ENCODE measurements at regions not wholly inside any gene's neighbourhood (a gene's known extent, or its start where the extent isn't known, plus 50 kb on each side); places are given as distances from the start of the nearest gene placed in this dataset.

- Histone ChIP-seq H3K27me3 (no peaks in the 10 kb centered on the region), H3K4me3 (no peak overlapping the region), H3K27ac (no peak overlapping the region), H3K9me3 (no peaks in the 10 kb centered on the region), H3K36me3 (no peaks in the 10 kb centered on the region), H3K4me1 (no peaks in the 10 kb centered on the region)
- DNase-seq (no peak), ATAC-seq (no peak)
- intact Hi-C loops (cut with DNase I): no loop called here
- no peak for TF ChIP-seq CTCF (IDR thresholded peaks at IDR 0.05)
- TF ChIP-seq POLR2A (IDR thresholded peaks at IDR 0.05): no peak
- 33% methylated on average over 1 of the region's 1 CpG for WGBS (ENCODE audit: insufficient coverage, low coverage, low lambda C conversion rate, missing lambda C conversion rate)
These were observed 55.3 kb upstream of the NOL4 start for GRCh38 chr18:34280000-34280399.

- Histone ChIP-seq H3K27ac (no peak overlapping the region), H3K9me3 (no peaks in the 10 kb centered on the region), H3K36me3 (no peaks in the 10 kb centered on the region), H3K4me1 (no peaks in the 10 kb centered on the region), H3K27me3 (no peaks in the 10 kb centered on the region), H3K4me3 (no peak overlapping the region)
- WGBS (ENCODE audit: insufficient coverage, low coverage, low lambda C conversion rate, missing lambda C conversion rate): 64% methylated on average over 2 of the region's 4 CpGs
- DNase-seq (no peak), ATAC-seq (no peak)
- no peak for TF ChIP-seq POLR2A (IDR thresholded peaks at IDR 0.05)
- no peak for TF ChIP-seq CTCF (IDR thresholded peaks at IDR 0.05)
- intact Hi-C loops (cut with DNase I): no loop called here
These were observed 55.9 kb upstream of the NOL4 start for GRCh38 chr18:34280653-34281052.

- Histone ChIP-seq H3K9me3 (no peaks in the 10 kb centered on the region), H3K4me3 (no peak overlapping the region), H3K36me3 (no peaks in the 10 kb centered on the region), H3K27ac (no peak overlapping the region), H3K4me1 (no peaks in the 10 kb centered on the region), H3K27me3 (no peaks in the 10 kb centered on the region)
- 29% methylated on average over 2 of the region's 2 CpGs for WGBS (ENCODE audit: insufficient coverage, low coverage, low lambda C conversion rate, missing lambda C conversion rate)
- TF ChIP-seq POLR2A (IDR thresholded peaks at IDR 0.05) (no peak), CTCF (IDR thresholded peaks at IDR 0.05) (no peak)
- ATAC-seq (no peak), DNase-seq (no peak)
- intact Hi-C loops (cut with DNase I): no loop called here
These were observed 56.6 kb upstream of the NOL4 start for GRCh38 chr18:34281290-34281689.

GRCh38 chr18:34281722-34282121, 57.0 kb upstream of the NOL4 start:
- intact Hi-C loops (cut with DNase I): no loop called here
- TF ChIP-seq POLR2A (IDR thresholded peaks at IDR 0.05): no peak
- TF ChIP-seq CTCF (IDR thresholded peaks at IDR 0.05): no peak
- Histone ChIP-seq H3K27me3 (no peaks in the 10 kb centered on the region), H3K36me3 (no peaks in the 10 kb centered on the region), H3K4me3 (no peak overlapping the region), H3K27ac (no peak overlapping the region), H3K4me1 (no peaks in the 10 kb centered on the region), H3K9me3 (no peaks in the 10 kb centered on the region)
- WGBS (ENCODE audit: insufficient coverage, low coverage, low lambda C conversion rate, missing lambda C conversion rate): 54% methylated on average over 3 of the region's 3 CpGs
- no peak for DNase-seq
- ATAC-seq: no peak

GRCh38 chr18:34283506-34283905, 58.8 kb upstream of the NOL4 start:
- DNase-seq (no peak), ATAC-seq (no peak)
- Histone ChIP-seq H3K9me3 (no peaks in the 10 kb centered on the region), H3K27ac (no peak overlapping the region), H3K36me3 (no peaks in the 10 kb centered on the region), H3K4me3 (no peak overlapping the region), H3K27me3 (no peaks in the 10 kb centered on the region), H3K4me1 (no peaks in the 10 kb centered on the region)
- intact Hi-C loops (cut with DNase I): no loop called here
- WGBS (ENCODE audit: insufficient coverage, low coverage, low lambda C conversion rate, missing lambda C conversion rate): 40% methylated on average over 1 of the region's 1 CpG
- TF ChIP-seq POLR2A (IDR thresholded peaks at IDR 0.05) (no peak), CTCF (IDR thresholded peaks at IDR 0.05) (no peak)
